DMS 273 treated with DMSO at 0.1 percent for 48 hours (cell line): ENCODE measurements at regions not wholly inside any gene's neighbourhood (a gene's known extent, or its start where the extent isn't known, plus 50 kb on each side); places are given as distances from the start of the nearest gene placed in this dataset.

Experiments used
- DNase-seq: peaks from one replicate; lab custom pipeline; 2025; lab: John Stamatoyannopoulos, UW

DNA sequence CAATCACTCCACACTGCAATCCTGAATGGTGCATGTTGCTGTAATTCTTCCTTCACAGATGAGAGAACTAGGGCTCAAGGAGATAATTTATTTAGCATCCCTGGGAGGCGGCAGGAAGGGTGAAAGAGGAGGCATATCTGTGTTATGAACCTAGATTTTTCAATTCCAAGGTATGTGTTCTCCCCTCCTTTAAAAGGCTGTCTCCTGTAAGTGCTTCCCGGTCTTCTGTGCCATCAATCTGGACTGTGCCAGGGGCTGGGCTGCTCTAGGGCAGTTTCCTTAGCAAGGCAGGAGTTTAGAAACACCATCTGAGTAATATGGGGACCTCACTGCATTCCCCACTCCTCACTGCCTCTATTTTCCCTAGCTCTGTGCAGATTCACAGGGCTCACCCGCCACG is 185.0 kb downstream of the RFC3 start:
- no peak for DNase-seq

GRCh38 chr13:34003656-34004055 is 185.7 kb downstream of the RFC3 start:
- no peak for DNase-seq

DNA sequence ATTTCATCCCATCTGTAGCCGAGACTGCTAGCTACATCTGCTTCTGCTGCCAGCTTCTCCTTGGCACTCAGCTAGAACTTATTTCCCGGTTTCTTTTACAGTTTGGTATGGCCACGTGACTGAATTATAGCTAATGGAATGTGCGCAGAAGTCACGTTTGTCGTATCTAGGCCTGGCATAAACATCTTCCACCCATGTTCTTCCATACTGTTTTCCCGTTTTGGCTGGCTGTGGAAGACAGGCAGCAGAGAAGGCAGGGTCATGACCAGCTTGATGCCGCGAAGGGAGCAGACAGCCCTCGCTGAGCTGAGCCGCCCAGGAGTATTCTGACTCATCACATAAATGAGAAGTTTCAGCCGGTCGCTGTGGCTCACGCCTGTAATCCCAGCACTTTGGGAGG is 186.7 kb downstream of the RFC3 start:
- DNase-seq: no peak

GRCh38 chr13:34006011-34006410 is 188.1 kb downstream of the RFC3 start:
- DNase-seq: no peak

DNA sequence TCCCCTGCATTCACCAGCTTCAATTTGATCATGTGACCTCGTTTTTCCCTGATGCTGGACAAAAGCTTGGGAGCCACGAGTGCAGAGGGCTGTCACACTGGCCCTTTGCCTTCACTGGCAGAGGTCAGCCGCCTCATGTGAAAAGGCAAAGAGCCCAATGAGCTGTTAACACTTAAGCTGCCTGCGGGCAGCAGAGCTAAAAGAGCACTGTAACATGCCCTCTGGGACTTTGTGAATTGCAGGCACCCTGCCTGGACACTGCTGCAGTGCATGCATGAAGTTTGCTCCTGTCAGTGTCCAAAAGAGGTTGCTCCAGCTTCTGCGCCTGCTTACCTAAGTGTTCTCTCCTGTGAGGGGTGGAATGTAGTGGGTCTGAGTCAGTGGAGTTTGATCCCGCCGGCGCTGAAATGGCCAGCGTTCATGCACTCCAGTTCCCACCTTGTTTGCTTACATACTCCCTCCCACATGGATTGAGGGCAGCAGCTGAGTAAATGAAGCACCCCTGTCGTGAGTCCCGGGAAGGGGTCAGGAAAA is 193.7 kb downstream of the RFC3 start:
- no peak for DNase-seq

GRCh38 chr13:34012382-34012781 is 194.4 kb downstream of the RFC3 start:
- DNase-seq: no peak

DNA sequence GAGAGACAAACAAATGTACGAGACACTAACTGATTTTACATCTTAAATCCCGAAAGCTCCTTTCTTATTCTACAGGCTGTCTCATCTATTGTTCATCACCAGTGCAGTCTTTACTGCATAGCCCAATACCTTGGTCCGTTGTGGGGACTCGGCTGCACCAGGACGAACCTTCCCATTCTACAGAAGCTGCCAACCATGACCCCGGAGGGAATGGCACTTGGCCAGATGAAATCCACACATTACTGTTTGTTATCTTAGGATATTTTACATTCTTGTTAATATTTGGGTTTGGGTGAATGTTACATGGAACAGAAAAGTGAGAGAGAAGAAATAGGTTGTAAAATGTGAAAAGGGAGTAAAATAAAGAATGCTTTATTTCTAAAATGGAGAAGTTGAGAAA is 195.1 kb downstream of the RFC3 start:
- no peak for DNase-seq

DNA sequence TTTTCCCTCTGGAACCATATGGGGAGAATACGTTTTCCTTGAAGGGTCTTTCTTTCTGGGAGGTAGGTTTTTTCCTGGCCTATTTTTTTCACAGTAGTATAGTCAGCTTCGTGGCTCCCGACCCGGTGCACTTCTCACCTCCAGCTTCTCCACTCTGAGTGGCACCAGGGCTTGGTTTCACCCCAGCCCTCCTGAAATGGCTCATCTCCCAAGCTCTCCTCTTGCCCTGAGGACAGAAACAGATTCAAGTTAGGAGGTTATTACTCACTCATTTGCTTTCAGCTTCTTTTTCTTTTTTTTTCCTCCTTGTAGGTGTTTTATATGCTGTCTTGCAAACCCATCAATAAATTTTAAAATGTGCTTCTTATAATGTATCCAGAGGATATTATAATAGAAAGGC is 199.3 kb downstream of the RFC3 start:
- DNase-seq: no peak

DNA sequence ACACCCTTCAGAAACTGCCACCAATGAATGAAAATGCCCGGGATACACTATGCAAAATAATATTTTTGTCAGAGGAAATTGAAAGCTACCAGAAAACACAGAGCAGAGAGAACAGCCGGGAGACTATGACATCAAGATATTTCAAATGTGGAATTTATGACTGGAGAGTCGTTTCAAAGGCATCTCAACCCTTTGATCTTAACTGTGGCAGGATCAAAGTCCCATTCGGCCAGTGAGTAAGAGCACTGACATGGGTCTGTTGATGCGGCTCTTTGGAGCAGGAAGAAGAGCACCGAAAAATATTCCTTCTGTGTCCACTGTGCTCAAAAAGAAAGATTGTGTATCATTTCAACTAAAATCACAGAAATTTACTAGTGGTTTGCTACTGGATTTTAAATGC is 201.9 kb downstream of the RFC3 start:
- no peak for DNase-seq

DNA sequence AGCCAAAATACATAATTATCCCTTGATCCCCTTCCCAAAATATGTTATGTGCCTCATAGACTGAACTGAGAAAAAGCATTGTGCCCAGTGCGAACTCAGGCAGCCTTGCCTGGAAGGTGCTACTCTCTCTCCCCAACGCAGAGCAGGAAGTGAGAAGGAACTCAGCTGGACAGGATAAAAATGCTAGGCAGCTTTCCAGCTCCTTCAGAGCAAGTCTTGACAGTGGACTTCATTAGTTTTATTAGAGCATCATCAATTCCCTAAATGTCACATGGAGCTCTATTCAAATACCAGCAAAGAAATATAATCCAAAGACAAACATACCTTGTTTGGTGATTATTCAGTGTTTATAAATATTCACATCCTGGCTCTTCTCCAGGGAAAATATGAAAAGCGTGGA is 202.4 kb downstream of the RFC3 start:
- no peak for DNase-seq

- no peak for DNase-seq
Observed at GRCh38 chr13:34021619-34022018, 203.7 kb downstream of the RFC3 start.

DNA sequence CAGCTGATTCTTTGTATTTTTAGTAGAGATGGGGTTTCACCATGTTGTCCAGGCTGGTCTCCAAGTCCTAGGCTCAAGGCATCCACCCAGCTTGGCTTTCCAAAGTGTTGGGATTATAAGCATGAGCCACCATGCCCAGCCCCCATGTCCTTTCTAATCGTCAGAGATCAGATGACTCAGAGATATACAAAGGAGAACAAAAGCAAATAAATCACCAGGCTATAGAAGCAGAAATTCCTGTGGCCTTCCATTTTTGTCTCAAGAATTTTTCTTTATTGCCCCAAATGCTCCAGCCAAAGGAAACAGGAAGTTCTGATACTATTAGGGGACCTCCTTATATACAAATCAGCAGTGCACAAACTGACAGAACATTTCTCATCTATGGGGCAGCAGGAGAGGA is 207.8 kb downstream of the RFC3 start:
- DNase-seq: no peak

DNA sequence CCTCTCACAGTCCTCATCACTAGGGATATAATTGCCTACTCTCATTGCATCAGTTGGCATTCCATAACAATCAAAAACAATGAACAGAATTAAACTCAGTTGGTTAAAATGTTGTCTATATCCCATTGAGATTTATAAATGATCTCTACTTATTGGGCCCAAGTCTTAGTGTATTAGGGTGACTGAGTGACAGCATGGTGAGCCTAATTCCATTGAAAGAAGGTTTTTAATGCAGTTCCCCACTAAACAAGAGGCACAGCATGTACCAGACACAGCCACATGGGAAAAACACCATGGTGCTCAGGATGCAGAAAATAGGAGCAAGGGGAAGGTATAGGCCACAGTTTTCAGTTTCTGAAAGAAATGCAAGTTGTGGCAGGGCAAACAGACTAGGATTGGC is 208.4 kb downstream of the RFC3 start:
- no peak for DNase-seq

DNA sequence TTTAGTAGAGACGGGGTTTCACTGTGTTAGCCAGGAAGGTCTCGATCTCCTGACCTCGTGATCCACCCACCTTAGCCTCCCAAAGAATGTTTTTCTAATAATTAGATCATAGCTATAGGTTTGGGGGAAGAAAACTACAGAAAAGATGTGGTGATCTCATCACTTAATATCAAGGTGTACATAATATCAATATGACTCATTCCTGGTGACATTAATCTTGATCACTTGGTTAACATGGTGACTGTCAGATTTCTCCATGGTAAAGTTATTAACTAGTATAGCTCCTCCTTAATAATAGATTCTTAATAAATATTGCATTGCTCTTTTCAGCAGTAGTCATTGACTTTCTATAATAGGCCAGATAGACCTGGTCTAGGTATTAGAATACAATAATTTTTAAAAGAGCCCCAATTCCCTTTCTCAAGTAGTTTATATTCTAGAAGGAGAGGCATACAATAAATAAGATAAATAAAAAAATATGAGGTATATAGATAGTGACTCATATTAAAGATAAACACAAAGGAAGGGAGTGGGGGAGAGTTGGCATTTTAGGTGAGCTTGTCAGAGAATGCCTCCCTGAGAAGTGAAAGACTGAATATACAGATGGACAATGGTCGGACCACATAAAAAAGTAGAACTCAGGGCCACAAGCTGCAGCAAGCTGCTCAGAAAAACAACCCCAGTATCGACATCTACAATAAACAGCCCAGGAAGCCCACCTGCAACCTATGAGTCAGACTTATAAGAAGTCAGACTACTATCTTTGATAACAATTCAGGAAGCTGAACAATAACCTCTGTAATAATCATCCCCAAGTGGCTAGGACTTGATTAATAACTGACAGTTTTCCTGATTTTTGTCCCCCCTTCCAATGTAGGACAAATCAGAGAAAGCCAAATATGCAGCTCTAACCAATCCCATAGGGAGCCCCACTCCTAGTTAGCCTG is 210.8 kb downstream of the RFC3 start:
- DNase-seq: no peak

DNA sequence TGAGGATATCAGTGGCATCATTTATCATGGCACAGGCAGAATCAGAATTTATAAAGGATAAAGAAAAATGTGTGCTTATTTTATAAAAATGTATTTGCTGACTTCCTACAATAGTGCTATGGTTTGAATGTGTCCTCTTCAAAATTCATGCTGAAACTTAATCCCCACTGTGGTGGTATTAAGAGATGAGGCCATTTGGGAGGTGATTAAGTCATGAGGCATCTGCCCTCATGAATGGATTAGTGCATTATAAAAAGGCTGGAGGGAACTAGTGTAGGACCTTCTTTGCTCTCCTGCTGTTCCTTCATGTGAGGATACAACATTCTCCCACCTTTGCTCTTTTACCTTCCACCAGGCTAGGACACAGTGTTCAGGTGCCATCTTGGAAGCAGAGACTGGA is 212.8 kb downstream of the RFC3 start:
- DNase-seq: no peak

DNA sequence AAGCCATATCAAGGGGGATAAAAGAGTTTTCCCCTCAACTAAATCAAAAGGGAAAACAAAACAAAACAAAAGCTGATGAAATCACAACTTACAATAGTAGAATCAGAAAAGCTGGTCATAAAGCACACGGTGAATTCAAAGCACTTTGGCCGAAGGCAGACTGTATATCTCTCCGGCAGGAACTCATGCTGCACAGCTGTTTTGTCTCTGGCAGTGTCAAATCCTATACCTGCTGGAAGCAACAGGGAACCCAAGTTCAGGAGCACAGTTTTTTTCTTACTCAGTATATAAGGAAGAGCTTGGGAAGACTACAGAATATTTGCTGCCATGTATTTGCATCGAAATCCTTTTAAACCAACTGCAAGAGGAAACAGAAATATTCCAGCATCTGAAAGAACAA is 213.7 kb downstream of the RFC3 start:
- no peak for DNase-seq

DNA sequence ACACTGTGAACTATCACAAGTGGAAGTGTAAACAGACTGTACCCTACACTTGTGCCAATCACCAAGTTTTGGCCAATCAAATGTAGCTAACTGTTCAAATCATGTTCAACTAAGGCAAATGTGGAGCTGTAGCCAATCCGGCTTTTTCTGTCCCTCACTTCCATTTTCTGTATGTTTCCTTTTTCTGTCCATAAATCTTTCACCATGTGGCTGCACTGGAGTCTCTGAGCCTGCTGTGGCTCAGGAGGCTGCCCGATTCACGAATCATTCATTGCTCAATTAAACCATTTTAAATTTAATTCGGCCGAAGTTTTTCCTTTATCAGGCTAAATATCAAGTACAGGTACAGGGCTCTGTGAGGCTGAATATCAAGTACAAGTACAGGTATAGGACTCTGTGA is 216.5 kb downstream of the RFC3 start:
- no peak for DNase-seq

DNA sequence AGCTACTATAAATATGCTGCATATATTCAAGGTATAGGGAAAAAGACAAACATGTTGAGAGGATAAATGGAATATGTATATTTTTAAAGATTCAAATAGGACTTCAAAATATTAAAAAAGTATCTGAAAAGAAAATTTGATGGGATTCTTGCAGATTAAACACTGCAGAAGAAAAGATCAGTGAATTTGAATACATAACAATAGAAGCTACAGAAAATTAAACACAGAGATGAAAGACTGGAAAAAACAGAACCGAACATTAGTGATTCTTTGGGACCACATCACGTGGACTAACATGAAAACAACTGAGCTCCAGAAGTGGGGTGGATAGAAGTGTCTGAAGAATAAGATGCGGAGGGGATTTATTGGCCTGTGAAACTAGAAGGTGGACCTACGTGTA is 217.2 kb downstream of the RFC3 start:
- no peak for DNase-seq

DNA sequence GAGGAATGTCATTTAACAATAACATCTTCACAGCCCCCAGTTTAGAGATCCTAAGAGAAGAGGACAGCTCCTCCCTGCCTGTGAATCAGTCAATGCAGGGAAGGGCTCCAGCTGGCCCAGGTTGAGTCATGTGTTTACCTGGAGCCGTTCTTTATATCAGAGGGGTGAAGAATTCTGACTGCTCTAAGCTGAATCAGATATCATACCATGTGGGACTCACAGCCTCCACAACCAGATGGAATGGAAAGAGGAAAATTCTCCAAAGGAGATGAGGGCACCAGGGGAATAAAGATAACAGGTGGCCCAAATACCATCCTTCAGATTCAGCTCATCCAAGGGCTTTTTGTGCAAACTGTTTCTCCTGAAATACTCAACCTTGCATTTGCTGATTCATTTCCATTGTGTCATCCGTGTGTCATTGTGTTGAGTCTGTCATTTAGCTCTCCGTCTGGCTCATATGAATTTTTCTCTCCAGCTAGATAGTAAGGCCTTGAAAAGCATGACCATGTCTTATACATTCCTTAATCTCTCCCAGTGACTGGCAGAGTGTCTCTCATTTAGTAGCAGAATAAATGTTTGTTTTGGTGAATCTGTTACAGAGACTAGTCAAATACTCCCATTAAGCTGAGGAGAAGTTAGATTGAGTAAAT is 217.9 kb downstream of the RFC3 start:
- no peak for DNase-seq

DNA sequence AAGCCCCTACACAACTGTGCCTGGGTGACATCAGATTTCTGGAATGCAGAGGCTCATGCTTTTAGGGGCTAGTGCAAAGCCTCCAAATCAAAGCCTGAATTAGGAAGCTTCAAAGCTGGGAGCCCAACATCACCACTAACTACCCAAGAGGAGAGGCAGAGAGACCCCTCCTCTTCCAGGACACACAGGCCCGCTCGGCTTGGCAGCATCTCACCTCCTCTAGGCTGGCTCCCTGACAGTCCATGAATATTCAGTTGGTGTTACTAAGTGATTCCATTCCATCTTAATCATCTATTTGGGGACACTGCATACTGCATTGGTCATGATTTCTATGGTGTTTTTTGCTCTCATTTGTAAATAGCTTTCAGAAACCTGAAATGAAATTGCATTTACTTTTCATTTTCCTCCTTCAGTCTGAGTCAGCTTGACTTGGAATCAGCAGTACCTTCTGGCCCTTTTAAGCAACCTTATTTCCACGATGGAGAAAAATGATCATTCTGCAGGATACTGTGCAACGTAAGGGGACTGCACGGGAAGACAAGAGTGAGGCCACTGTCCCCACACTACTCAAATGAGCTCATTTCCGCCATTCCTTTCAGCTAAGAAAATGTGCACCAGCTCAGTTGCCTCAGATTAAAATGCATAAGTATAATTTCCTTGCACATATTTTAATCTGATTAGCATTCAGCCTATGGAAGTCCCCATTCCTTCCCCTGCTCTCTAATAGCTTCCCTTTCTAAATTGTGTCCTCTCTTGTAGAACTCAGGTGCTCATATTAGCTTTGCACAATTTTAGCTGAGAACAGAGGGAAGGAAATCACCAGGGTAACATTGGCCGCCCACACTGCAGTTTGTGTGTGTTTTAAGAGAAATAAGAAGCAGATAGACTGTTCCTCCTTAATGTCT is 219.9 kb downstream of the RFC3 start:
- no peak for DNase-seq

- no peak for DNase-seq
Observed at GRCh38 chr13:34038541-34039068, 220.7 kb downstream of the RFC3 start.

- no peak for DNase-seq
Observed at GRCh38 chr13:34039678-34040077, 221.7 kb downstream of the RFC3 start.
